ENCODE measurements at regions not wholly inside any gene's neighbourhood (a gene's known extent, or its start where the extent isn't known, plus 50 kb on each side); places are given as distances from the start of the nearest gene placed in this dataset.

GRCh38 chr2:57981083-57981768, 65.4 kb upstream of the VRK2 start:
- Histone ChIP-seq H3K4me3 (ENCODE audit: low read depth in 1 of 3, low read length in 3 of 3) (no peak overlapping the region), H3K27ac (ENCODE audit: low read depth in 1 of 3, low read length in 2 of 3) (no peak overlapping the region), H3K36me3 (ENCODE audit: control insufficient read depth in 3 of 3, insufficient read depth in 2 of 3, low read depth in 1 of 3, low read length in 3 of 3) (no peaks in the 10 kb centered on the region), H3K27me3 (ENCODE audit: control insufficient read depth in 3 of 3, insufficient read depth in 3 of 3, low read length in 3 of 3) (no peaks in the 10 kb centered on the region), H3K4me1 (ENCODE audit: control insufficient read depth in 3 of 3, insufficient read depth in 2 of 3, low read depth in 1 of 3, low read length in 2 of 3) (no peaks in the 10 kb centered on the region), H3K9me3 (ENCODE audit: control insufficient read depth in 2 of 2, insufficient read depth in 1 of 2, low read depth in 1 of 2, low read length in 1 of 2) (no peaks in the 10 kb centered on the region)
- 69 to 78% (median 70%) methylated on average over 1 of the region's 1 CpG for WGBS, 3 donors
- no peak for DNase-seq
- FAIRE-seq, result no peak

GRCh38 chr2:57987835-57988573, 58.6 kb upstream of the VRK2 start:
- peak; percentile 65 for FAIRE-seq

GRCh38 chr2:57990118-57990725, 56.4 kb upstream of the VRK2 start:
- Histone ChIP-seq H3K27ac (ENCODE audit: low read depth in 1 of 3, low read length in 2 of 3) (no peak overlapping the region), H3K27me3 (ENCODE audit: control insufficient read depth in 3 of 3, insufficient read depth in 3 of 3, low read length in 3 of 3) (no peaks in the 10 kb centered on the region), H3K9me3 (ENCODE audit: control insufficient read depth in 2 of 2, insufficient read depth in 1 of 2, low read depth in 1 of 2, low read length in 1 of 2) (no peaks in the 10 kb centered on the region), H3K36me3 (ENCODE audit: control insufficient read depth in 3 of 3, insufficient read depth in 2 of 3, low read depth in 1 of 3, low read length in 3 of 3) (no peaks in the 10 kb centered on the region), H3K4me3 (ENCODE audit: low read depth in 1 of 3, low read length in 3 of 3) (no peak overlapping the region), H3K4me1 (ENCODE audit: control insufficient read depth in 3 of 3, insufficient read depth in 2 of 3, low read depth in 1 of 3, low read length in 2 of 3) (no peaks in the 10 kb centered on the region)
- DNase-seq (no peak), FAIRE-seq (no peak)
- 37 to 55% (median 37%) methylated on average over 2 of the region's 2 CpGs for WGBS, 3 donors

More at GRCh38 chr2:57987835-57988573, 58.6 kb upstream of the VRK2 start:
- Histone ChIP-seq H3K36me3 (ENCODE audit: control insufficient read depth in 3 of 3, insufficient read depth in 2 of 3, low read depth in 1 of 3, low read length in 3 of 3) (no peaks in the 10 kb centered on the region), H3K27ac (ENCODE audit: low read depth in 1 of 3, low read length in 2 of 3) (no peak overlapping the region), H3K9me3 (ENCODE audit: control insufficient read depth in 2 of 2, insufficient read depth in 1 of 2, low read depth in 1 of 2, low read length in 1 of 2) (no peaks in the 10 kb centered on the region), H3K4me1 (ENCODE audit: control insufficient read depth in 3 of 3, insufficient read depth in 2 of 3, low read depth in 1 of 3, low read length in 2 of 3) (no peaks in the 10 kb centered on the region), H3K27me3 (ENCODE audit: control insufficient read depth in 3 of 3, insufficient read depth in 3 of 3, low read length in 3 of 3) (no peaks in the 10 kb centered on the region), H3K4me3 (ENCODE audit: low read depth in 1 of 3, low read length in 3 of 3) (no peak overlapping the region)
- no peak for DNase-seq
